Uterus (tissue), 2 donors: ENCODE measurements at regions not wholly inside any gene's neighbourhood (a gene's known extent, or its start where the extent isn't known, plus 50 kb on each side); places are given as distances from the start of the nearest gene placed in this dataset.

Experiments used
- CTCF ChIP-seq, 4 experiments: fragments of 200-600 bp in 2 of 4; fragments of 450-650 bp in 2 of 4; sonication (generic) in 2 of 4; IDR thresholded peaks; one replicate each; pipeline ENCODE4 v1.5.1; 2016 to 2019; ENCODE audit warnings: antibody characterized with exemption in 4 of 4, mild to moderate bottlenecking in 2 of 4, moderate library complexity in 1 of 4
- POLR2A ChIP-seq, 2 donors: fragments of 450-650 bp; IDR thresholded peaks; one replicate each; pipeline ENCODE4 v1.6.1; 2016; ENCODE audit warnings: antibody characterized with exemption in 2 of 2, mild to moderate bottlenecking in 1 of 2, moderate library complexity in 1 of 2

- TF ChIP-seq POLR2A (IDR thresholded peaks at IDR 0.05) (no peak), CTCF (IDR thresholded peaks at IDR 0.05) (no peak)
These were observed 108.7 kb downstream of the LHX2 start for GRCh38 chr9:124120272-124120671.
